ENCODE measurements at regions not wholly inside any gene's neighbourhood (a gene's known extent, or its start where the extent isn't known, plus 50 kb on each side); places are given as distances from the start of the nearest gene placed in this dataset.

DNA sequence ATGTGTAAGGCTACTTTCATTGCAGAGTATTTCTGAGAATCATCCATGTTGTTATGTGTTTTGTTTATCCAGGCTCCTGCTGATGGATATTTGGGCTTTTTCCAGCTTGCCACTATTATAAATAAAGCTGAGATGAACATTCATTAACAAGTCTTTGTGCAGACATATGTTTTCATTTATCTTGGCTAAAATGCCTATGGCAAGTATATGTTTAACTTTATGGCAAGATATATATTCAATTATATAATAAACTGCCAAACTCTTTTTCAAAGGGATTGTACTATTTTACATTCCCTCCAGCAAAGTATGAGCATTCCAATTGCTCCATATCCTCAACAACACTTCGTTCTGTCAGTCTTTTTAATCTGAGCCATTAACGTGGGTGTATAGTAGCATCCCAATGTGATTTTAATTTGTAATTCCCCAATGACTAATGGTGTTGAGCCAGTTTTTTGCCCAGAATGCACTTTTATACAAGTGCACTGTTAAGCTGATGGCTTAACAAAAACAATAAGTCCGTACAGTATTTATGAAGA lies 452.4 kb downstream of the SHQ1 start:
- H3K27ac ChIP-seq (ENCODE audit: insufficient read depth, low read depth, low read length, poor library complexity, severe bottlenecking), result no peak overlapping the region
- no peaks in the 10 kb centered on the region for H3K27me3 ChIP-seq (ENCODE audit: control insufficient read depth, insufficient read depth, low read length, poor library complexity, severe bottlenecking)
- H3K4me1 ChIP-seq (ENCODE audit: control insufficient read depth, insufficient read depth, low read length), result peaks cover 5% of the 10 kb centered on the region
- 94 to 100% methylated on average over 3 of the region's 3 CpGs for WGBS, 2 experiments
- no peaks in the 10 kb centered on the region for H3K9me3 ChIP-seq (ENCODE audit: control insufficient read depth, low read length)
- H3K4me3 ChIP-seq (ENCODE audit: insufficient read depth, low read depth, low read length), result no peak overlapping the region
- H3K36me3 ChIP-seq (ENCODE audit: control insufficient read depth, insufficient read depth, low read length), result no peaks in the 10 kb centered on the region

DNA sequence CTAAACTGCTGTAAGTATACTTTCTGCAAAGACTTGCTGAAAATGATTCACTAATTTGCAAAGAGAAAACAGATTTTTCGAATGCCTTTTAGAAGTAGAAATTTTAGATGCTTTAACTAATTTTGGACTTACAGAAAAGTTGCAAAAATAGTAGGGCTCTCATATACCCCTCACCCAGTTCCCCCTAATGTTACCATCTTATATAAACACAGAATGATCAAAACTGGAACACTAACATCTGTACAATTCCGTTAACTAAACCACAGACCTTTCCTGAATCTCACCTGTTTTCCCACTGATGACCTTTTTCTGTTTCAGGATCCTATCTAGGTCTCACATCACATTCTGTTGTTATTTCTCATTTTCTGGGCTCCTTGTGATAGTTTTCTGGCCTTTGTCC lies 454.8 kb downstream of the SHQ1 start:
- H3K27ac ChIP-seq (ENCODE audit: insufficient read depth, low read depth, low read length, poor library complexity, severe bottlenecking), result no peak overlapping the region
- H3K4me1 ChIP-seq (ENCODE audit: control insufficient read depth, insufficient read depth, low read length), result peaks cover 5% of the 10 kb centered on the region
- no peaks in the 10 kb centered on the region for H3K36me3 ChIP-seq (ENCODE audit: control insufficient read depth, insufficient read depth, low read length)
- 87 to 98% methylated on average over 2 of the region's 2 CpGs for WGBS, 2 experiments
- no peaks in the 10 kb centered on the region for H3K9me3 ChIP-seq (ENCODE audit: control insufficient read depth, low read length)
- H3K4me3 ChIP-seq (ENCODE audit: insufficient read depth, low read depth, low read length), result no peak overlapping the region
- no peaks in the 10 kb centered on the region for H3K27me3 ChIP-seq (ENCODE audit: control insufficient read depth, insufficient read depth, low read length, poor library complexity, severe bottlenecking)

DNA sequence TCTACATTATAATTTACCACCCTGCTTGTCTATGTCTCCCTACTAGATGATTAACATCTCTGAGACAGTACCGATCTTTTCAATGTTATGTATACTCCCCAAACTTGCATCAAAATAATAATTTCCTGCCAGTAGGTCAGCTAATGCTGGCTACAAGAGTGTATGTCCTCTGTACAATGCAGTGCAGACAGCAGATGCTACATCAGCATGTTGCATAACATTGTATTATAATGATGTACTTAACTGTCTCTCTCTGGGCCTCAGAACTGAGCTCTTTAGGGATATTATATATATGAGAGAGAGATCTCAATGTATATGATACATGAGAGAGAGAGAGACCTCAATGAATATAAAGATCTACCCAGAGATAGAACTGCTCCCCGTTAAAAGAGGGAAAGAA lies 456.6 kb downstream of the SHQ1 start:
- Histone ChIP-seq H3K36me3 (ENCODE audit: control insufficient read depth, insufficient read depth, low read length) (no peaks in the 10 kb centered on the region), H3K9me3 (ENCODE audit: control insufficient read depth, low read length) (no peaks in the 10 kb centered on the region), H3K27me3 (ENCODE audit: control insufficient read depth, insufficient read depth, low read length, poor library complexity, severe bottlenecking) (no peaks in the 10 kb centered on the region), H3K4me3 (ENCODE audit: insufficient read depth, low read depth, low read length) (no peak overlapping the region), H3K27ac (ENCODE audit: insufficient read depth, low read depth, low read length, poor library complexity, severe bottlenecking) (no peak overlapping the region), H3K4me1 (ENCODE audit: control insufficient read depth, insufficient read depth, low read length) (peaks cover 5% of the 10 kb centered on the region)
- WGBS, 2 experiments, result 75 to 89% methylated on average over 1 to 2 of the region's 2 CpGs

DNA sequence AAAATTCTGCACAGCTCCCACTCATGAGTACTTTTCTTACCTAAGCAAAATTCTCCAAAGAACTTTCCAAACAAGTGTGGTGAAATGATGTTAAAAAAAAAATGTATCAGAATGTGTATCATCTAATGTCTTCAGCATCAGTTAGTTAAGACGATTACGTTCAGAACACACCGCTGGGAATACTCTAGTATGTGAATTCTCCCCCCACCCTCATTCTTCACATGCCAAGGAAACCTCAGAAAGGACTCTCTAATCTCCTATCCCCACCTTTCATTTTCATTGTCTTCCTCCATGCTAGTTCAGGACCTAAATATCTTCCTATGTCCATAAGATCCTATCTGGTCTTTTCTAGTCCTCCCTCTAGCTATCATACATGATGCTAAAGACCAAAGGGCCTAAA lies 457.4 kb downstream of the SHQ1 start:
- no peaks in the 10 kb centered on the region for H3K36me3 ChIP-seq (ENCODE audit: control insufficient read depth, insufficient read depth, low read length)
- 56 to 66% methylated on average over 3 of the region's 3 CpGs for WGBS, 2 experiments
- H3K4me3 ChIP-seq (ENCODE audit: insufficient read depth, low read depth, low read length), result no peak overlapping the region
- peaks cover 5% of the 10 kb centered on the region for H3K4me1 ChIP-seq (ENCODE audit: control insufficient read depth, insufficient read depth, low read length)
- H3K27ac ChIP-seq (ENCODE audit: insufficient read depth, low read depth, low read length, poor library complexity, severe bottlenecking), result no peak overlapping the region
- H3K27me3 ChIP-seq (ENCODE audit: control insufficient read depth, insufficient read depth, low read length, poor library complexity, severe bottlenecking), result no peaks in the 10 kb centered on the region
- H3K9me3 ChIP-seq (ENCODE audit: control insufficient read depth, low read length), result no peaks in the 10 kb centered on the region

DNA sequence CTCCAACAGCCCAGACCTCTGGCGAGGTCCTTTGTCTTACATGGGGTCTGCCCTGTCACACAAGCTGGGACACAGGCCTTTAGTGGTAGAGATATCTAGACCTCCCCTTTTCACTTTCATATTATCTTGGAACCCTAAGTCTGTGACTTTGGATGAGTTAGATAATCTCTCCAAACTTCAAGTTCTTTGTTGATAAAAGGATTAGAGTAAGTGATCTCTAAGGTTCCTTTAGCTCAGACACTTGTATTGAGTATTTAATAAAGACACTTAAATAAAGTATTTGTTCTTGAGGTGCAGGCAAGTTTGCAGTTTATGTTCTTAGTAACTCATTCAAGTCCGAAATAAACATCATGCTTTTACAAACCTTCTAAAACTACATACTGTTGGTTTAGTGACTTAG lies 459.6 kb downstream of the SHQ1 start:
- Histone ChIP-seq H3K4me1 (ENCODE audit: control insufficient read depth, insufficient read depth, low read length) (peaks cover 5% of the 10 kb centered on the region), H3K9me3 (ENCODE audit: control insufficient read depth, low read length) (no peaks in the 10 kb centered on the region), H3K27ac (ENCODE audit: insufficient read depth, low read depth, low read length, poor library complexity, severe bottlenecking) (no peak overlapping the region), H3K27me3 (ENCODE audit: control insufficient read depth, insufficient read depth, low read length, poor library complexity, severe bottlenecking) (no peaks in the 10 kb centered on the region), H3K36me3 (ENCODE audit: control insufficient read depth, insufficient read depth, low read length) (no peaks in the 10 kb centered on the region), H3K4me3 (ENCODE audit: insufficient read depth, low read depth, low read length) (no peak overlapping the region)
- 79 to 87% methylated on average over 2 of the region's 2 CpGs for WGBS, 2 experiments

DNA sequence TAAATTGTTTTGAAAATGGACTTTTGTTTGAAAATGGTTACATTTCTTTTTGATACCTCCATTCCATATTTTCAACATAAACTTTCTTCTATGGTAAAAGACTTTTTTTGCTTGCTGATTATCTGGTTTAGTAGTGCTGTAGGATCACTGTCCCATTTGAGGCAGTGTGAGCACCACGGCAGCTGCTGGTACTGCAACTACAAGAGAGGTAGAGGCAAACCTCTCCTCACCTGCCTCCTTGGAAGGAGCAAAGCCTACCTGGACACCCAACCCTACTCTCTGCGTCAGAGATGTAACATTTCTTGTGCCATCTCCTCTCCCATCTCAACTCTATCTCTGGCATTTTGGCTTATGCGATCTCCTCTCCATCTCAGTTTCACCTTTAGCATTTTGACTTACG lies 460.1 kb downstream of the SHQ1 start:
- no peaks in the 10 kb centered on the region for H3K27me3 ChIP-seq (ENCODE audit: control insufficient read depth, insufficient read depth, low read length, poor library complexity, severe bottlenecking)

DNA sequence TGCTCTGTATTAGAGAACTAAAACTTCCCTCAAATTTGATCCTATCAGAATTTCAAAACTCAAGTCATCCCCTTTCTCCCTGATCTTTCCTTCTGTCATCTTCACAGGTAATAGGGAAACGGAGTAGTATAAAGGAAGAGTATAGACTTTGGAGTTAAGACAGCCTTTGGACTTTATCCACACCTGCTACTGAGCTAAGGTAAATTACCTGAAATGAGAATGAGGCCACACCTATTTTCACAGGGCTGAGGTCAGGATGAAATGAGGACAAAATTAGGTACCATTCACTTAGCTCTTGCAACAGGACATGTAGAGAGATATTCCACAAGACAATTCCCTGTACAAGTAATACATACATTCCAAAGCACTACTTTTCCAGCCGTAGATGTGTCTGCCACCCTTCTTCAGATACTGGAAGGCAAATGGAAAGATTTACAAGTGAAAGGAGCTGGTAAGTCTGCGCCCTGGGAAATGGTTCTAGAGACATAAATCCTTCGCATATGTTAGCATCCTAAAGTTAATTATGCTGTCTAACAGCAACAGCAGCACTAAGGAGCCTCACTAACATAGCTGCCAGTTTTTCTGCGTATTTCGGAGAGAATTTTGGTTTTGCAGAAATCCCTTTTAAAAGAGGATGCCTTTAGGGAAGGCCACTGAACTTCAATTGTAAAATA lies 461.8 kb downstream of the SHQ1 start:
- no peak overlapping the region for H3K27ac ChIP-seq (ENCODE audit: insufficient read depth, low read depth, low read length, poor library complexity, severe bottlenecking)
- no peaks in the 10 kb centered on the region for H3K27me3 ChIP-seq (ENCODE audit: control insufficient read depth, insufficient read depth, low read length, poor library complexity, severe bottlenecking)
- WGBS, 2 experiments, result 73 to 78% methylated on average over 6 of the region's 6 CpGs

More for the DNA sequence above, 460.1 kb downstream of the SHQ1 start:
- no peak overlapping the region for H3K27ac ChIP-seq (ENCODE audit: insufficient read depth, low read depth, low read length, poor library complexity, severe bottlenecking)
- H3K4me3 ChIP-seq (ENCODE audit: insufficient read depth, low read depth, low read length), result no peak overlapping the region
- no peaks in the 10 kb centered on the region for H3K36me3 ChIP-seq (ENCODE audit: control insufficient read depth, insufficient read depth, low read length)
- H3K9me3 ChIP-seq (ENCODE audit: control insufficient read depth, low read length), result no peaks in the 10 kb centered on the region
- peaks cover 5% of the 10 kb centered on the region for H3K4me1 ChIP-seq (ENCODE audit: control insufficient read depth, insufficient read depth, low read length)
- 89 to 92% methylated on average over 4 of the region's 4 CpGs for WGBS, 2 experiments

DNA sequence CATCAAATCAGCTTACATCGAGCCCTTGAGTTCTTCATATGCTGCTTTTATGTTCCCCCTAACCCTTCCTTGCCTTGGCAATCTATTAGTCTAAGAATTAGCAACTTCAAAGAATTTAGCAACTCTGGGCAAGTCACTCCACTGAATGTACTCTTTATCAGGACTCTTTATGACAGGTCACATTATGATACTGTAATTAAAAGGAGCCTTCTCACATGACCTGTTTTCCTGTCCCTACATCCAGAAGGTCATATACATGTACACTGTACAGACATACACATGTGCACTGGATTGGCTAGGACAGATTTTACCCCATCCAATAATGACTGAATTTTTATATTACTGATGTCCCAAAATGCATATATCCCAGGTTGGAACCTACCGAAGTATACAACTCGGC lies 463.1 kb downstream of the SHQ1 start:
- H3K36me3 ChIP-seq (ENCODE audit: control insufficient read depth, insufficient read depth, low read length), result no peaks in the 10 kb centered on the region
- H3K4me3 ChIP-seq (ENCODE audit: insufficient read depth, low read depth, low read length), result no peak overlapping the region
- H3K9me3 ChIP-seq (ENCODE audit: control insufficient read depth, low read length), result no peaks in the 10 kb centered on the region
- H3K27me3 ChIP-seq (ENCODE audit: control insufficient read depth, insufficient read depth, low read length, poor library complexity, severe bottlenecking), result no peaks in the 10 kb centered on the region
- no peak overlapping the region for H3K27ac ChIP-seq (ENCODE audit: insufficient read depth, low read depth, low read length, poor library complexity, severe bottlenecking)
- 93 to 97% methylated on average over 3 of the region's 3 CpGs for WGBS, 2 experiments
- peaks cover 10% of the 10 kb centered on the region for H3K4me1 ChIP-seq (ENCODE audit: control insufficient read depth, insufficient read depth, low read length)

More for the DNA sequence above, 461.8 kb downstream of the SHQ1 start:
- H3K36me3 ChIP-seq (ENCODE audit: control insufficient read depth, insufficient read depth, low read length), result no peaks in the 10 kb centered on the region
- peaks cover 5% of the 10 kb centered on the region for H3K4me1 ChIP-seq (ENCODE audit: control insufficient read depth, insufficient read depth, low read length)
- H3K9me3 ChIP-seq (ENCODE audit: control insufficient read depth, low read length), result no peaks in the 10 kb centered on the region
- no peak overlapping the region for H3K4me3 ChIP-seq (ENCODE audit: insufficient read depth, low read depth, low read length)

DNA sequence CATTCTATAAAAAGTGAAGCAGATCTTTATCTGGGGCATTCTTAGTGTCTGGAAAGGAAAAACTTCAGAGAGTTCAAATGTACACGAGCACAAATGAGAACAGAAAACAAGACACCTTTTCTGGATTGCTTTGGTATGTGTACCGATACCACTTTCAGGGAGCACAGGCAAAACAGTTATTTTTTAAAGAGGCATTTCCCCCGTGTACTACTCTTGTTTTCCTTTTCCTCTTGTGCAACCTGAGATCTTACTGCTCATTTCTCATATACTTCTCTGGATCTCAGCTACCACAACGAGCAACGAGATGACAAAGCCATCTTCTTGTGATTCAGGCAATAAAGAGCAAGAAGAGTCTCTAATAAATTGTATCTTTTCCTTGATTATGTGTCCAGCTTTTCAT lies 463.6 kb downstream of the SHQ1 start:
- H3K4me3 ChIP-seq (ENCODE audit: insufficient read depth, low read depth, low read length), result no peak overlapping the region
- no peaks in the 10 kb centered on the region for H3K27me3 ChIP-seq (ENCODE audit: control insufficient read depth, insufficient read depth, low read length, poor library complexity, severe bottlenecking)
- H3K27ac ChIP-seq (ENCODE audit: insufficient read depth, low read depth, low read length, poor library complexity, severe bottlenecking), result no peak overlapping the region
- H3K4me1 ChIP-seq (ENCODE audit: control insufficient read depth, insufficient read depth, low read length), result peaks cover 14% of the 10 kb centered on the region
- H3K36me3 ChIP-seq (ENCODE audit: control insufficient read depth, insufficient read depth, low read length), result no peaks in the 10 kb centered on the region
- no peaks in the 10 kb centered on the region for H3K9me3 ChIP-seq (ENCODE audit: control insufficient read depth, low read length)
- WGBS, 2 experiments, result 89 to 92% methylated on average over 5 of the region's 5 CpGs

DNA sequence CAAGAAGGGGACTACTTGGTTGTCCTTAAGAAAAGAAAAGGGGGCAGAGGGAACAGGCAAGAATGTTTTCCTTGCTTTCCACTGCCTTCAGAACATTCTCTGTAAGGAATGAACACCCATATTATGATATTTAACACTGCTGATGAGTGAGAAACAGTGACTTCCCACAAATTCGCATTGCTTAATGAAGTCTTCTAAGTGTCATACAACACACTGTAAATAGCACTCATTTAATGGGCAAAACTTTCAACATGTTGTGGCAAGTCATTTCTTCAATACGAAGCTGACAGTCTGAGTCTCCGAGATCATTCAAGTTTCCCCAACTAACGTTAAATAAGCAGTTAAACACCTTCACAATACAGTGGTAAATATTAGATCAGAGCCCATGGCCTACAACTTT lies 464.4 kb downstream of the SHQ1 start:
- Histone ChIP-seq H3K36me3 (ENCODE audit: control insufficient read depth, insufficient read depth, low read length) (no peaks in the 10 kb centered on the region), H3K4me1 (ENCODE audit: control insufficient read depth, insufficient read depth, low read length) (peaks cover 21% of the 10 kb centered on the region), H3K9me3 (ENCODE audit: control insufficient read depth, low read length) (no peaks in the 10 kb centered on the region), H3K27me3 (ENCODE audit: control insufficient read depth, insufficient read depth, low read length, poor library complexity, severe bottlenecking) (no peaks in the 10 kb centered on the region), H3K27ac (ENCODE audit: insufficient read depth, low read depth, low read length, poor library complexity, severe bottlenecking) (no peak overlapping the region), H3K4me3 (ENCODE audit: insufficient read depth, low read depth, low read length) (no peak overlapping the region)
- 91 to 97% methylated on average over 4 of the region's 4 CpGs for WGBS, 2 experiments
